Chondrocyte (in vitro differentiated cells): ENCODE measurements at regions not wholly inside any gene's neighbourhood (a gene's known extent, or its start where the extent isn't known, plus 50 kb on each side); places are given as distances from the start of the nearest gene placed in this dataset.
A peak's percentile ranks its signal among the peaks of the same experiment; 100 is the strongest.

Source experiments
- DNase-seq: peaks from one replicate; pipeline ENCODE4 v3.0.0; 2021; ENCODE audit warnings: mixed read lengths, low spot score
- H3K27ac Mint-ChIP-seq: one replicate; pipeline ENCODE4 v1.8.0; 2021; ENCODE audit warnings: mild to moderate bottlenecking, moderate library complexity, mixed read lengths; ENCODE audit not compliant: unreplicated experiment
- H3K27me3 Mint-ChIP-seq: 2 replicates; pipeline ENCODE4 v1.8.0; 2021; ENCODE audit warnings: low read depth, mixed read lengths
- H3K36me3 Mint-ChIP-seq: 2 replicates; pipeline ENCODE4 v1.8.0; 2021; ENCODE audit warnings: low read depth, mixed read lengths
- H3K4me1 Mint-ChIP-seq: 2 replicates; pipeline ENCODE4 v1.8.0; 2021; ENCODE audit warnings: low read depth, mild to moderate bottlenecking, mixed read lengths
- H3K4me3 Mint-ChIP-seq: one replicate; pipeline ENCODE4 v1.8.0; 2021; ENCODE audit warnings: mild to moderate bottlenecking, moderate library complexity, mixed read lengths; ENCODE audit not compliant: unreplicated experiment
- H3K9me3 Mint-ChIP-seq: 2 replicates; pipeline ENCODE4 v1.8.0; 2021; ENCODE audit warnings: low read depth, mixed read lengths
- TF ChIP-seq, protein P1 (sequence below): fragments of 200-600 bp; sonication (generic); IDR thresholded peaks from 2 replicates; pipeline ENCODE4 v1.5.0; 2021; ENCODE audit warnings: antibody characterized with exemption, mild to moderate bottlenecking, moderate library complexity

DNA sequence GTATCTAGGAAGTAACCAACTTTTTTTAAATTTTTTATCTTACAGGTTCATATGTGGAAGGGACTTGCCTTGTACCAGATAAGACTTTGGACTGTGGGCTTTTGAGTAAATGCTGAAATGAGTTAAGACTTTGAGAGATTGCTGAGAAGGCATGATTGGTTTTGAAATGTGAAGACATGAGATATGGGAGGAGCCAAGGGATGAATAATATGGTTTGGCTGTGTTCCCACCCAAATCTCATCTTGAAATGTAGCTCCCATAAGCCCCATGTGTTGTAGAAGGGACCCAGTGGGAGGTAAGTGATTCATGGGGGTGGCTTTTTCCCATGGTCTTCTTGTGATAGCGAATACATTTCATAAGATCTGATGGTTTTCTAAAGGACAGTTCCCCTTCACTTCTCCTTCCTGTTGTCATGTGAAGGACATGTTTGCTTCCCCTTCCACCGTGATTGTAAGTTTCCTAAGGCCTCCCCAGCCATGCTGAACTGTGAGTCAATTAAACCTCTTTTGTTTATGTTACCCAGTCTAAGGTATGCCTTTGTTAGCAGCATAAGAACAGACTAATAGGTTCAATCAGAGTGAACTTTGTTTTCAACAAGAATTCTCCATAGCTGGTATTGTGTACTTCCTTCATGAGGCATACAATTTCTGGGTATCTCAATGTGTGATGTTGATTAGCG lies 535.6 kb upstream of the MEF2C start:
- Mint-ChIP-seq H3K36me3 (peaks cover 1% of the 10 kb centered on the region), H3K27ac (no peak overlapping the region), H3K4me1 (peaks cover 31% of the 10 kb centered on the region), H3K9me3 (peaks cover 17% of the 10 kb centered on the region), H3K27me3 (no peaks in the 10 kb centered on the region), H3K4me3 (no peak overlapping the region)
- DNase-seq: no peak
- TF ChIP-seq, protein P1, sequence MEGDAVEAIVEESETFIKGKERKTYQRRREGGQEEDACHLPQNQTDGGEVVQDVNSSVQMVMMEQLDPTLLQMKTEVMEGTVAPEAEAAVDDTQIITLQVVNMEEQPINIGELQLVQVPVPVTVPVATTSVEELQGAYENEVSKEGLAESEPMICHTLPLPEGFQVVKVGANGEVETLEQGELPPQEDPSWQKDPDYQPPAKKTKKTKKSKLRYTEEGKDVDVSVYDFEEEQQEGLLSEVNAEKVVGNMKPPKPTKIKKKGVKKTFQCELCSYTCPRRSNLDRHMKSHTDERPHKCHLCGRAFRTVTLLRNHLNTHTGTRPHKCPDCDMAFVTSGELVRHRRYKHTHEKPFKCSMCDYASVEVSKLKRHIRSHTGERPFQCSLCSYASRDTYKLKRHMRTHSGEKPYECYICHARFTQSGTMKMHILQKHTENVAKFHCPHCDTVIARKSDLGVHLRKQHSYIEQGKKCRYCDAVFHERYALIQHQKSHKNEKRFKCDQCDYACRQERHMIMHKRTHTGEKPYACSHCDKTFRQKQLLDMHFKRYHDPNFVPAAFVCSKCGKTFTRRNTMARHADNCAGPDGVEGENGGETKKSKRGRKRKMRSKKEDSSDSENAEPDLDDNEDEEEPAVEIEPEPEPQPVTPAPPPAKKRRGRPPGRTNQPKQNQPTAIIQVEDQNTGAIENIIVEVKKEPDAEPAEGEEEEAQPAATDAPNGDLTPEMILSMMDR: no peak

DNA sequence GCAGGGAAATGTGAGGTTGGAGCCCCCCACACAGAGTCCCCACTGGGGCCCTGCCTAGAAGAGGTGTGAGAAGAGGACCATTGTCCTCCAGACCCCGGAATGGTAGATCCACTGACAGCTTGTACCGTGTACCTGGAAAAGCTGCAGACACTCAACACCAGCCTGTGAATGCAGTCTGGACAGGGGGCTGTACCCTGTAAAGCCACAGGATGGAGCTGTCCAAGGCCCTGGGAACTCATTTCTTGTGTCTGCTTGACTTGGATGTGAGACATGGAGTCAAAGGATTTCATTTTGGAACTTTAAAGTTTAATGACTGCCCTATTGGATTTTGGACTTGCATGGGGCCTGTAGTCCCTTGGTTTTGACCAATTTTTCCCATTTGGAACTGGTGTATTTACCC lies 535.0 kb upstream of the MEF2C start:
- H3K4me3 Mint-ChIP-seq: no peak overlapping the region
- no peaks in the 10 kb centered on the region for H3K36me3 Mint-ChIP-seq
- H3K4me1 Mint-ChIP-seq: peaks cover 31% of the 10 kb centered on the region
- TF ChIP-seq, protein P1: peak; percentile 27
- H3K27me3 Mint-ChIP-seq: no peaks in the 10 kb centered on the region
- H3K27ac Mint-ChIP-seq: no peak overlapping the region
- peaks cover 13% of the 10 kb centered on the region for H3K9me3 Mint-ChIP-seq
- no peak for DNase-seq

DNA sequence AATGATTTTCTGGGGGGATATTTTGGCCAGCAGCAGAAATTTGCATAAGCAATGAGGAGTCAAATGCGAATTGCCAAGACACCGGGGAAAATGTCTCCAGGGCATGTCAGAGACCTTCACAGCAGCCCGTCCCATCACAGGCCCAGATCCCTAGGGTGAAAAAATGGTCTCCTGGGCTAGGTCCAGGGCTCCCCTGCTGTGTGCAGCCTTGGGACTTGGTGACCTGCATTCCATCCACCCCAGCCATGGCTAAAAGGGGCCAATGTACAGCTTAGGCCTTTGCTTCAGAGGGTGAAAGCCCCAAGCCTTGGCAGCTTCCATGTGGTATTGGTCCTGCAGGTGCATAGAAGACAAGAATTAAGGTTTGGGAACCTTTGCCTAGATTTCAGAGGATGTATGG lies 534.5 kb upstream of the MEF2C start:
- Mint-ChIP-seq H3K27ac (no peak overlapping the region), H3K4me3 (no peak overlapping the region), H3K36me3 (no peaks in the 10 kb centered on the region), H3K9me3 (peaks cover 8% of the 10 kb centered on the region), H3K27me3 (no peaks in the 10 kb centered on the region), H3K4me1 (peaks cover 31% of the 10 kb centered on the region)
- no peak for DNase-seq
- TF ChIP-seq, protein P1: no peak

DNA sequence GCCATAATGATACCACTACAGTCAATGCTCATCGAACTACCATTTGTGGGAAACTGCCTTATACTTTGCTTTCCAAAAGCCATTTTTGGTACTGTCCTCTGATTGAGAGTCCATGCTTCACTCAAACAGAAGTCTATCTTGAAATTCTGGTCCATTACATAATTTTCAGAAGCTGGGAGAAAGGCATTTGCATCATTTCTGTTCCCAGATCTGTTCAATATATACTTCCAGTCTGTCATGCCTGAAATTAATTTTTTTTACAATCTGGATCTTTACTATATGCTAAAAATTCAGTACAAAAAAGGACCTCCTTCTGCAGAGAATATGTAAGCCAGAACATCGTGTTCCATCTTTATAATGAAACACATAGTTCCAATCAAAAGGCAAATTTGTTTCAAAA lies 528.9 kb upstream of the MEF2C start:
- H3K9me3 Mint-ChIP-seq: no peaks in the 10 kb centered on the region
- H3K36me3 Mint-ChIP-seq: no peaks in the 10 kb centered on the region
- H3K4me3 Mint-ChIP-seq: no peak overlapping the region
- H3K27me3 Mint-ChIP-seq: no peaks in the 10 kb centered on the region
- H3K4me1 Mint-ChIP-seq: peaks cover 5% of the 10 kb centered on the region
- no peak overlapping the region for H3K27ac Mint-ChIP-seq
- no peak for DNase-seq
- TF ChIP-seq, protein P1: no peak

DNA sequence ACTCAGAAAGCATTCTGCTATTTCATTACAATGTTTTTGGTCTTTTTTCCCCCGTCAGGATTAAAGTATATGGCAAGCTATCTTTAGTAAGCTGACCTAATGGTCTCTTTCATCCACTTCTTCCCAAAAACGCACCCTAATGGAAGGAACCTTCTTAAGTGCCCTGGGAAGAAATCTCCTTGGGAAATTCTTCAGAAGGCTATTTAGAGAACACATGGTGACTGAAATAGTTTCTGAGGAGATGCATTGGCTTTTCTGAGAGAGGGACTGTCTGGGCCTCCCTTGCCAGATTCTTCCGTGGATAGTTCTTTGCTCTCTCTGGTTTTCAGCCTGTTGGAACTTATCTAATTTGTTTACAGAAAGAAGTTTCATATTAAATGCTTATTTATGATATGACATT lies 524.1 kb upstream of the MEF2C start:
- DNase-seq: no peak
- Mint-ChIP-seq H3K4me1 (peaks cover 5% of the 10 kb centered on the region), H3K9me3 (no peaks in the 10 kb centered on the region), H3K4me3 (no peak overlapping the region), H3K36me3 (no peaks in the 10 kb centered on the region), H3K27ac (no peak overlapping the region), H3K27me3 (no peaks in the 10 kb centered on the region)
- TF ChIP-seq, protein P1: no peak
